H1 (cell line): ENCODE measurements at regions not wholly inside any gene's neighbourhood (a gene's known extent, or its start where the extent isn't known, plus 50 kb on each side); places are given as distances from the start of the nearest gene placed in this dataset.

Experiments
- CTCF ChIA-PET: fragments of 300-600 bp; sonication (Branson Sonifier 250); formaldehyde crosslinking; loops from one replicate; lab custom pipeline; 2021; ENCODE audit not compliant: partially characterized antibody; lab: Charles Lee
- POLR2A ChIA-PET: fragments of 300-600 bp; sonication (Branson Sonifier 250); formaldehyde crosslinking; loops from one replicate; lab custom pipeline; 2021; ENCODE audit warnings: inconsistent platforms; ENCODE audit not compliant: partially characterized antibody; lab: Charles Lee
- DNase-seq, 2 experiments: peaks; one replicate each; pipeline versions ENCODE4 v3.0.0 to v3.0.0-alpha.2; 2010 to 2022; ENCODE audit warnings: low spot score in 2 of 2, low read depth in 1 of 2, mixed read lengths in 1 of 2
- FAIRE-seq: peaks from 2 replicates; lab custom pipeline; 2011; peaks lifted over from hg19 to GRCh38; lab: Jason Lieb, UNC
- H2AFZ ChIP-seq: 2 replicates; pipeline ENCODE4 v1.8.1; 2012; ENCODE audit warnings: low read length, inconsistent platforms
- H2AK5ac ChIP-seq: 2 replicates; pipeline ENCODE4 v1.6.1; 2013; ENCODE audit warnings: low read depth, low read length
- H2BK120ac ChIP-seq: replicated peaks from 2 replicates; pipeline ENCODE3; 2013; ENCODE audit warnings: low read depth, low read length, inconsistent platforms
- H2BK12ac ChIP-seq: 2 replicates; pipeline ENCODE4 v1.6.1; 2013; ENCODE audit warnings: low read depth, low read length
- H2BK15ac ChIP-seq: 2 replicates; pipeline ENCODE4 v1.6.1; 2013; ENCODE audit warnings: low read length
- H2BK20ac ChIP-seq: 2 replicates; pipeline ENCODE4 v1.6.1; 2013; ENCODE audit warnings: low read length
- H2BK5ac ChIP-seq: 2 replicates; pipeline ENCODE4 v1.6.1; 2013; ENCODE audit warnings: low read depth, low read length
- H3K14ac ChIP-seq: 2 replicates; pipeline ENCODE4 v1.6.1; 2013; ENCODE audit warnings: inconsistent platforms; ENCODE audit not compliant: insufficient read length
- H3K18ac ChIP-seq: 2 replicates; pipeline ENCODE4 v1.6.1; 2013; ENCODE audit warnings: low read length; ENCODE audit errors: extremely low read depth
- H3K23ac ChIP-seq: 2 replicates; pipeline ENCODE4 v1.6.1; 2013; ENCODE audit warnings: inconsistent platforms; ENCODE audit not compliant: insufficient read length
- H3K23me2 ChIP-seq: 2 replicates; pipeline ENCODE4 v1.6.1; 2013; ENCODE audit warnings: low read depth, low read length
- H3K27ac ChIP-seq: 2 replicates; pipeline ENCODE4 v1.6.1; 2011; ENCODE audit warnings: low read depth, low read length, inconsistent platforms
- H3K27me3 ChIP-seq, 4 experiments: replicated peaks in 1 of 4; 1 replicate in 1 of 4; 2 replicates in 3 of 4; pipeline versions ENCODE4 v1.6.1 to v1.8.1; 2011 to 2013; ENCODE audit warnings: low read length in 3 of 4, mild to moderate bottlenecking in 3 of 4, inconsistent platforms in 2 of 4, mixed read lengths in 2 of 4, moderate library complexity in 1 of 4; ENCODE audit not compliant: control insufficient read depth in 3 of 4, insufficient read depth in 3 of 4; ENCODE audit errors: extremely low read depth in 1 of 4
- H3K36me3 ChIP-seq, 4 experiments: 2 replicates each; pipeline versions ENCODE4 v1.6.1 to v1.8.1; 2011 to 2013; ENCODE audit warnings: mild to moderate bottlenecking in 4 of 4, low read length in 3 of 4, moderate library complexity in 2 of 4, control low read depth in 1 of 4, inconsistent platforms in 1 of 4; ENCODE audit not compliant: insufficient read depth in 4 of 4, control insufficient read depth in 2 of 4
- H3K4ac ChIP-seq: replicated peaks from 2 replicates; pipeline ENCODE3; 2013; ENCODE audit warnings: low read length, low read depth, mixed read lengths, inconsistent platforms; ENCODE audit not compliant: insufficient read length
- H3K4me1 ChIP-seq, 4 experiments: replicated peaks in 1 of 4; 1 replicate in 1 of 4; 2 replicates in 3 of 4; pipeline versions ENCODE4 v1.6.1 to v1.8.1; 2011 to 2013; ENCODE audit warnings: low read length in 3 of 4, inconsistent platforms in 2 of 4, mixed read lengths in 1 of 4; ENCODE audit not compliant: insufficient read depth in 4 of 4, control insufficient read depth in 3 of 4
- H3K4me2 ChIP-seq, 2 experiments: 2 replicates each; pipeline versions ENCODE4 v1.6.1 to v1.8.1; 2011 to 2013; ENCODE audit warnings: low read depth in 2 of 2, low read length in 2 of 2, control low read depth in 1 of 2, inconsistent platforms in 1 of 2, mild to moderate bottlenecking in 1 of 2; ENCODE audit not compliant: insufficient read depth in 1 of 2
- H3K4me3 ChIP-seq, 4 experiments: fragments of 200-600, 300-600 bp in 1 of 4; sonication (generic), shearing (Covaris generic), sonication (Bioruptor Twin) in 1 of 4; 2 replicates each; pipeline versions ENCODE4 v1.5.1 to v1.8.1; 2011 to 2016; ENCODE audit warnings: low read length in 4 of 4, low read depth in 3 of 4, control low read depth in 2 of 4, inconsistent platforms in 2 of 4, mild to moderate bottlenecking in 2 of 4, mixed read lengths in 1 of 4, moderate library complexity in 1 of 4; ENCODE audit not compliant: insufficient read depth in 2 of 4; ENCODE audit errors: extremely low read depth in 1 of 4
- H3K56ac ChIP-seq: replicated peaks from 2 replicates; pipeline ENCODE3; 2013; ENCODE audit warnings: low read depth, mild to moderate bottlenecking, mixed read lengths, low read length, inconsistent platforms; ENCODE audit not compliant: insufficient read length
- H3K79me1 ChIP-seq: 2 replicates; pipeline ENCODE4 v1.6.1; 2013; ENCODE audit warnings: low read depth, low read length, control low read depth
- H3K79me2 ChIP-seq, 2 experiments: 2 replicates each; pipeline versions ENCODE4 v1.6.1 to v1.8.1; 2012 to 2013; ENCODE audit warnings: low read length in 2 of 2, mild to moderate bottlenecking in 2 of 2, inconsistent platforms in 1 of 2; ENCODE audit not compliant: insufficient read depth in 2 of 2, control insufficient read depth in 1 of 2
- H3K9ac ChIP-seq, 4 experiments: replicated peaks in 1 of 4; 1 replicate in 1 of 4; 2 replicates in 3 of 4; pipeline versions ENCODE4 v1.6.1 to v1.8.1; 2011 to 2013; ENCODE audit warnings: low read depth in 3 of 4, low read length in 3 of 4, control low read depth in 2 of 4, mild to moderate bottlenecking in 2 of 4, moderate library complexity in 2 of 4, inconsistent platforms in 1 of 4; ENCODE audit errors: extremely low read depth in 1 of 4
- H3K9me3 ChIP-seq, 2 experiments: 2 replicates each; pipeline versions ENCODE4 v1.6.1 to v1.8.1; 2012 to 2013; ENCODE audit warnings: mild to moderate bottlenecking in 2 of 2, moderate library complexity in 2 of 2, control low read depth in 1 of 2, inconsistent platforms in 1 of 2, low read depth in 1 of 2, low read length in 1 of 2, mixed read lengths in 1 of 2; ENCODE audit not compliant: insufficient read depth in 2 of 2
- H4K20me1 ChIP-seq, 2 experiments: replicated peaks in 1 of 2; 2 replicates each; pipeline versions ENCODE3 to v1.8.1; 2011 to 2013; ENCODE audit warnings: inconsistent platforms in 2 of 2, low read length in 2 of 2, mild to moderate bottlenecking in 1 of 2; ENCODE audit not compliant: insufficient read depth in 2 of 2, control insufficient read depth in 1 of 2
- H4K5ac ChIP-seq: 2 replicates; pipeline ENCODE4 v1.6.1; 2013; ENCODE audit warnings: low read length, low read depth, mixed read lengths, inconsistent platforms; ENCODE audit not compliant: insufficient read length
- H4K8ac ChIP-seq: 2 replicates; pipeline ENCODE4 v1.8.0; 2013; ENCODE audit warnings: mild to moderate bottlenecking, moderate library complexity, low read length, inconsistent platforms; ENCODE audit not compliant: insufficient read depth; ENCODE audit errors: extremely low read depth
- H4K91ac ChIP-seq: replicated peaks from 2 replicates; pipeline ENCODE3; 2013; ENCODE audit warnings: low read length, mixed read lengths, inconsistent platforms; ENCODE audit not compliant: insufficient read length
- BRCA1 ChIP-seq: IDR thresholded peaks from 2 replicates; pipeline ENCODE4 v1.6.1; 2012; ENCODE audit warnings: low read depth, low read length, improper control_type of control experiment
- CBX5 ChIP-seq: fragments of 300-800, 300-1000 bp; sonication (generic); IDR thresholded peaks from 2 replicates; pipeline ENCODE4 v1.7.1; 2016; ENCODE audit warnings: antibody characterized with exemption, low read length, low read depth
- CHD2 ChIP-seq: IDR thresholded peaks from 2 replicates; pipeline ENCODE4 v1.6.1; 2012; ENCODE audit warnings: low read length, improper control_type of control experiment
- JUN ChIP-seq: IDR thresholded peaks from 2 replicates; pipeline ENCODE4 v1.6.1; 2011; ENCODE audit warnings: low read depth, mild to moderate bottlenecking, improper control_type of control experiment, low read length
- KDM1A ChIP-seq: fragments of 200-600, 300-600 bp; sonication (generic); IDR thresholded peaks from 2 replicates; pipeline ENCODE4 v1.7.1; 2016; ENCODE audit warnings: mild to moderate bottlenecking, low read length, borderline replicate concordance
- MAX ChIP-seq: IDR thresholded peaks from 2 replicates; pipeline ENCODE4 v1.6.1; 2012; ENCODE audit warnings: inconsistent platforms
- PHF8 ChIP-seq: fragments of 200-600 bp; sonication (generic); conservative IDR thresholded peaks from 2 replicates; pipeline ENCODE4 v1.7.1; 2012; ENCODE audit warnings: low read depth, mild to moderate bottlenecking, inconsistent platforms, low read length, moderate library complexity
- POLR2AphosphoS5 ChIP-seq: IDR thresholded peaks from 2 replicates; pipeline ENCODE4 v1.6.1; 2011; ENCODE audit warnings: low read depth, low read length
- RAD21 ChIP-seq, 2 experiments: IDR thresholded peaks in 1 of 2; conservative IDR thresholded peaks in 1 of 2; 2 replicates each; pipeline ENCODE4 v1.6.1; 2011; ENCODE audit warnings: low read depth in 2 of 2, low read length in 2 of 2, improper control_type of control experiment in 1 of 2, inconsistent platforms in 1 of 2, mild to moderate bottlenecking in 1 of 2, moderate library complexity in 1 of 2
- SIX5 ChIP-seq: IDR thresholded peaks from 2 replicates; pipeline ENCODE4 v1.6.1; 2011; ENCODE audit warnings: mild to moderate bottlenecking, low read depth, low read length
- SUZ12 ChIP-seq: fragments of 200-600 bp; sonication (generic); IDR thresholded peaks from 2 replicates; pipeline ENCODE4 v1.6.1; 2012; ENCODE audit warnings: mild to moderate bottlenecking, inconsistent platforms, low read length, moderate library complexity, mixed read lengths
- TBP ChIP-seq: IDR thresholded peaks from 2 replicates; pipeline ENCODE4 v1.6.1; 2011; ENCODE audit warnings: low read depth, low read length, improper control_type of control experiment
- ZNF274 ChIP-seq: IDR thresholded peaks from 2 replicates; pipeline ENCODE4 v1.7.0; 2012; ENCODE audit warnings: low read length, borderline replicate concordance; ENCODE audit errors: extremely low read depth
- WGBS, 2 experiments: shearing (Covaris generic) in 1 of 2; methylation state at CpG; one replicate each; pipeline versions ENCODE4 v1.1.6 to v1.1.7; 2013 to 2015; ENCODE audit warnings: low lambda C conversion rate in 2 of 2, mixed read lengths in 2 of 2, inconsistent platforms in 1 of 2, low coverage in 1 of 2, missing lambda C conversion rate in 1 of 2; ENCODE audit not compliant: insufficient replicate concordance in 2 of 2, insufficient coverage in 1 of 2, insufficient read length in 1 of 2; ENCODE audit errors: extremely low coverage in 1 of 2, missing lambda C conversion rate in 1 of 2; 5-methylcytosine and 5-hydroxymethylcytosine counted together
- TF ChIP-seq, protein P1 (sequence below): IDR thresholded peaks from 2 replicates; pipeline ENCODE4 v1.6.1; 2011; ENCODE audit warnings: low read length, improper control_type of control experiment

DNA sequence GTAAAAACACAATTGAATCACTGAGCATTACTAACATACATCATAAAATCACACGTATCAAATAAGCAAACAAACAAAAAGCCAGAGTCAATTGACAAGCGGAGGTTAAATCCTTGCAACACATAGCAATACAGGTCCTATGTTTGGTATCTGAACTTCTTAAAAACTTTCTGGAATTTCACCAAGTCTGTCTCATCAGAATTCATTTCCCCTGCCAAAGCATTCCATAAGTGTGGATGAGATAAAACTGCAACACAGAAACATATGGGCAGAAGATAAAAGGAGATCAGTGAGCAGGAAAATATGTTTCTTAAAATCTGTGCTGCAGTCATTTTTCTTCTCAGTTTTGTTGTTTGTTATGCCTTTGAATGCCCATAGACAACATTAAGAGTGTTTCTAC, 1155.5 kb downstream of the TBL1XR1 start:
- no peaks in the 10 kb centered on the region for H3K36me3 ChIP-seq
- CTCF ChIA-PET: no interaction called here
- H3K27ac ChIP-seq: no peak overlapping the region
- no peak overlapping the region for H4K8ac ChIP-seq
- no peaks in the 10 kb centered on the region for H3K27me3 ChIP-seq
- no peak overlapping the region for H4K91ac ChIP-seq
- no peak overlapping the region for H2BK20ac ChIP-seq
- H4K5ac ChIP-seq: no peak overlapping the region
- no peaks in the 10 kb centered on the region for H4K20me1 ChIP-seq
- no peak overlapping the region for H3K9ac ChIP-seq
- no peaks in the 10 kb centered on the region for H3K9me3 ChIP-seq
- no peaks in the 10 kb centered on the region for H3K23me2 ChIP-seq
- no peak overlapping the region for H3K23ac ChIP-seq
- no peak overlapping the region for H3K4ac ChIP-seq
- no peak overlapping the region for H3K4me2 ChIP-seq
- H2BK5ac ChIP-seq: no peak overlapping the region
- no peak overlapping the region for H3K4me3 ChIP-seq
- FAIRE-seq (no peak), DNase-seq (no peak)
- no peaks in the 10 kb centered on the region for H3K79me1 ChIP-seq
- no peak overlapping the region for H3K56ac ChIP-seq
- H2BK120ac ChIP-seq: no peak overlapping the region
- H3K4me1 ChIP-seq: no peaks in the 10 kb centered on the region
- no peak overlapping the region for H3K14ac ChIP-seq
- H2AFZ ChIP-seq: no peak overlapping the region
- H2BK12ac ChIP-seq: no peak overlapping the region
- no peak overlapping the region for H2BK15ac ChIP-seq
- H3K79me2 ChIP-seq: no peaks in the 10 kb centered on the region
- no peak overlapping the region for H2AK5ac ChIP-seq
- POLR2A ChIA-PET: no interaction called here
- H3K18ac ChIP-seq: no peak overlapping the region
- 92% methylated on average over 2 of the region's 2 CpGs; no CpG with 5 or more reads in 1 of the 2 experiments for WGBS, 2 experiments
- TF ChIP-seq CHD2: no peak
- no peak for TF ChIP-seq MAX
- TF ChIP-seq ZNF274: no peak
- TF ChIP-seq JUN: no peak
- no peak for TF ChIP-seq SUZ12
- no peak for TF ChIP-seq RAD21 (IDR thresholded peaks at IDR 0.05 in 1 of 2, conservative IDR thresholded peaks at IDR 0.05 in 1 of 2; ENCODE audit: low read depth in 2 of 2, low read length in 2 of 2)
- TF ChIP-seq, protein P1, sequence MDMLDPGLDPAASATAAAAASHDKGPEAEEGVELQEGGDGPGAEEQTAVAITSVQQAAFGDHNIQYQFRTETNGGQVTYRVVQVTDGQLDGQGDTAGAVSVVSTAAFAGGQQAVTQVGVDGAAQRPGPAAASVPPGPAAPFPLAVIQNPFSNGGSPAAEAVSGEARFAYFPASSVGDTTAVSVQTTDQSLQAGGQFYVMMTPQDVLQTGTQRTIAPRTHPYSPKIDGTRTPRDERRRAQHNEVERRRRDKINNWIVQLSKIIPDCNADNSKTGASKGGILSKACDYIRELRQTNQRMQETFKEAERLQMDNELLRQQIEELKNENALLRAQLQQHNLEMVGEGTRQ: no peak
- TF ChIP-seq TBP: no peak
- no peak for TF ChIP-seq SIX5
- TF ChIP-seq KDM1A: no peak
- TF ChIP-seq BRCA1: no peak
- TF ChIP-seq POLR2AphosphoS5: no peak
- no peak for TF ChIP-seq PHF8
- no peak for TF ChIP-seq CBX5
